ENCODE measurements at regions not wholly inside any gene's neighbourhood (a gene's known extent, or its start where the extent isn't known, plus 50 kb on each side); places are given as distances from the start of the nearest gene placed in this dataset.

GRCh38 chr20:61057443-61058121, 194.5 kb upstream of the CDH4 start:
- H3K4me1 ChIP-seq, result no peaks in the 10 kb centered on the region
- no peak for TF ChIP-seq CTCF (IDR thresholded peaks at IDR 0.05)
- no peak for DNase-seq
- intact Hi-C loops (cut with DNase I), result no loop called here
- H3K9me3 ChIP-seq, result peaks cover 0 to 9% (median 0%) of the 10 kb centered on the region in 11 donors
- peaks cover 0 to 20% (median 0%) of the 10 kb centered on the region in 7 donors for H3K27me3 ChIP-seq
- H3K27ac ChIP-seq, result no peak overlapping the region
- ATAC-seq, result no peak
- no peak overlapping the region for H3K4me3 ChIP-seq
- WGBS, 2 donors, result 69 to 72% methylated on average over 20 of the region's 20 CpGs
- no peaks in the 10 kb centered on the region for H3K36me3 ChIP-seq

GRCh38 chr20:61061981-61062380, 190.1 kb upstream of the CDH4 start:
- Histone ChIP-seq H3K4me3 (no peak overlapping the region), H3K36me3 (no peaks in the 10 kb centered on the region), H3K27me3 (peaks cover 0 to 8% (median 0%) of the 10 kb centered on the region in 7 donors), H3K27ac (no peak overlapping the region), H3K9me3 (peaks cover 0 to 9% (median 0%) of the 10 kb centered on the region in 11 donors), H3K4me1 (no peaks in the 10 kb centered on the region)
- no peak for DNase-seq
- WGBS, 2 donors, result 61 to 66% methylated on average over 6 of the region's 6 CpGs
- no peak for ATAC-seq
- intact Hi-C loops (cut with DNase I), result no loop called here
- TF ChIP-seq CTCF (IDR thresholded peaks at IDR 0.05), result no peak

GRCh38 chr20:61065853-61066252, 186.2 kb upstream of the CDH4 start:
- H3K27me3 ChIP-seq, result peaks cover 0 to 6% (median 0%) of the 10 kb centered on the region in 7 donors
- TF ChIP-seq CTCF (IDR thresholded peaks at IDR 0.05), result no peak
- H3K9me3 ChIP-seq, result peaks cover 0 to 7% (median 0%) of the 10 kb centered on the region in 11 donors
- WGBS, 2 donors, result 67 to 70% methylated on average over 10 of the region's 10 CpGs
- intact Hi-C loops (cut with DNase I), result no loop called here
- no peak for DNase-seq
- no peaks in the 10 kb centered on the region for H3K36me3 ChIP-seq
- no peak for ATAC-seq
- H3K4me3 ChIP-seq, result no peak overlapping the region
- H3K27ac ChIP-seq, result no peak overlapping the region
- H3K4me1 ChIP-seq, result no peaks in the 10 kb centered on the region

- H3K36me3 ChIP-seq, result no peaks in the 10 kb centered on the region
- no peaks in the 10 kb centered on the region for H3K4me1 ChIP-seq
- intact Hi-C loops (cut with DNase I), result no loop called here
- H3K4me3 ChIP-seq, result no peak overlapping the region
- 76 to 81% methylated on average over 13 of the region's 13 CpGs for WGBS, 2 donors
- peaks cover 0 to under 1% (median 0%) of the 10 kb centered on the region in 11 donors for H3K9me3 ChIP-seq
- no peak for TF ChIP-seq CTCF (IDR thresholded peaks at IDR 0.05)
- peaks cover 0 to 6% (median 0%) of the 10 kb centered on the region in 7 donors for H3K27me3 ChIP-seq
- no peak overlapping the region for H3K27ac ChIP-seq
- ATAC-seq (no peak), DNase-seq (no peak)
Measured at GRCh38 chr20:61066526-61066925, 185.5 kb upstream of the CDH4 start.

Data from heart right ventricle (tissue), 16 donors.